Duodenal mucosa (tissue), 2 donors: ENCODE measurements at regions not wholly inside any gene's neighbourhood (a gene's known extent, or its start where the extent isn't known, plus 50 kb on each side); places are given as distances from the start of the nearest gene placed in this dataset.
"Not testable (repeated sequence)": the region's sequence is repeated elsewhere in the genome, so short reads cannot be mapped to it uniquely, and the experiment has no call there.

ENCODE experiments used
- H3K27ac ChIP-seq: one replicate; pipeline ENCODE4 v1.7.0; 2013; ENCODE audit warnings: low read depth, low read length
- H3K27me3 ChIP-seq, 2 donors: one replicate each; pipeline ENCODE4 v1.7.0; 2013; ENCODE audit warnings: low read length in 2 of 2, control low read depth in 1 of 2; ENCODE audit not compliant: insufficient read depth in 2 of 2, control insufficient read depth in 1 of 2
- H3K36me3 ChIP-seq, 2 donors: one replicate each; pipeline ENCODE4 v1.7.0; 2013; ENCODE audit warnings: low read length in 2 of 2, control low read depth in 1 of 2; ENCODE audit not compliant: insufficient read depth in 2 of 2, control insufficient read depth in 1 of 2
- H3K4me1 ChIP-seq, 2 donors: one replicate each; pipeline ENCODE4 v1.7.0; 2013; ENCODE audit warnings: low read length in 2 of 2, control low read depth in 1 of 2; ENCODE audit not compliant: insufficient read depth in 2 of 2, control insufficient read depth in 1 of 2
- H3K4me3 ChIP-seq, 2 donors: one replicate each; pipeline ENCODE4 v1.7.0; 2013; ENCODE audit warnings: low read length in 2 of 2, low read depth in 1 of 2
- H3K9ac ChIP-seq, 2 donors: one replicate each; pipeline ENCODE4 v1.7.0; 2013; ENCODE audit warnings: low read length in 2 of 2, low read depth in 1 of 2
- H3K9me3 ChIP-seq, 2 donors: one replicate each; pipeline ENCODE4 v1.7.0; 2013; ENCODE audit warnings: low read length in 2 of 2, control low read depth in 1 of 2; ENCODE audit not compliant: control insufficient read depth in 1 of 2

- Histone ChIP-seq H3K36me3 (no peaks in the 10 kb centered on the region), H3K9me3 (peaks cover 5 to 7% of the 10 kb centered on the region in 2 donors), H3K9ac (no peak overlapping the region), H3K4me1 (no peaks in the 10 kb centered on the region), H3K27me3 (no peaks in the 10 kb centered on the region), H3K4me3 (no peak overlapping the region), H3K27ac (no peak overlapping the region)
Observed at GRCh38 chr5:2542026-2542425, 209.5 kb downstream of the IRX2 start.

- Histone ChIP-seq H3K27me3 (no peaks in the 10 kb centered on the region), H3K9me3 (peaks cover 7 to 10% of the 10 kb centered on the region in 2 donors), H3K9ac (no peak overlapping the region), H3K27ac (no peak overlapping the region), H3K4me1 (no peaks in the 10 kb centered on the region), H3K36me3 (no peaks in the 10 kb centered on the region), H3K4me3 (no peak overlapping the region)
Observed at GRCh38 chr5:2538169-2538568, 213.3 kb downstream of the IRX2 start.

- Histone ChIP-seq H3K27ac (no peak overlapping the region), H3K36me3 (no peaks in the 10 kb centered on the region), H3K9ac (no peak overlapping the region), H3K9me3 (peaks cover 7 to 10% of the 10 kb centered on the region in 2 donors), H3K4me1 (no peaks in the 10 kb centered on the region), H3K4me3 (no peak overlapping the region), H3K27me3 (no peaks in the 10 kb centered on the region)
Observed at GRCh38 chr5:2537378-2538145, 213.9 kb downstream of the IRX2 start.

- H3K4me1 ChIP-seq, result no peaks in the 10 kb centered on the region
- H3K9ac ChIP-seq, result no peak overlapping the region
- no peaks in the 10 kb centered on the region for H3K27me3 ChIP-seq
- no peaks in the 10 kb centered on the region for H3K36me3 ChIP-seq
- H3K4me3 ChIP-seq, result no peak overlapping the region
- no peak overlapping the region for H3K27ac ChIP-seq
- peaks cover 10% of the 10 kb centered on the region in 2 donors for H3K9me3 ChIP-seq
Observed at GRCh38 chr5:2536632-2537377, 214.7 kb downstream of the IRX2 start.

- no peak overlapping the region for H3K9ac ChIP-seq
- H3K4me3 ChIP-seq, result no peak overlapping the region
- no peak overlapping the region for H3K27ac ChIP-seq
- H3K27me3 ChIP-seq, result no peaks in the 10 kb centered on the region
- H3K9me3 ChIP-seq, result peaks cover 5 to 16% of the 10 kb centered on the region in 2 donors
- H3K36me3 ChIP-seq, result no peaks in the 10 kb centered on the region
- H3K4me1 ChIP-seq, result no peaks in the 10 kb centered on the region
Observed at GRCh38 chr5:2534970-2535369, 216.5 kb downstream of the IRX2 start.

GRCh38 chr5:2534251-2534650, 217.2 kb downstream of the IRX2 start:
- Histone ChIP-seq H3K4me1 (no peaks in the 10 kb centered on the region), H3K9ac (no peak overlapping the region), H3K27me3 (no peaks in the 10 kb centered on the region), H3K9me3 (peaks cover 5 to 16% of the 10 kb centered on the region in 2 donors), H3K27ac (no peak overlapping the region), H3K36me3 (no peaks in the 10 kb centered on the region), H3K4me3 (no peak overlapping the region)

- H3K4me1 ChIP-seq, H3K27me3 ChIP-seq, H3K9ac ChIP-seq, H3K4me3 ChIP-seq, H3K27ac ChIP-seq, H3K36me3 ChIP-seq: not testable (repeated sequence)
- peaks cover 5 to 16% of the 10 kb centered on the region in 2 donors for H3K9me3 ChIP-seq
Observed at GRCh38 chr5:2533848-2534247, 217.6 kb downstream of the IRX2 start.

GRCh38 chr5:2532809-2533208, 218.7 kb downstream of the IRX2 start:
- Histone ChIP-seq H3K9me3 (peaks cover 5 to 16% of the 10 kb centered on the region in 2 donors), H3K27ac (no peak overlapping the region), H3K36me3 (no peaks in the 10 kb centered on the region), H3K4me3 (no peak overlapping the region), H3K27me3 (no peaks in the 10 kb centered on the region), H3K9ac (no peak overlapping the region), H3K4me1 (no peaks in the 10 kb centered on the region)

- H3K4me1 ChIP-seq, result no peaks in the 10 kb centered on the region
- no peak overlapping the region for H3K9ac ChIP-seq
- H3K27ac ChIP-seq, result no peak overlapping the region
- H3K27me3 ChIP-seq, result no peaks in the 10 kb centered on the region
- H3K4me3 ChIP-seq, result no peak overlapping the region
- peaks cover 5 to 20% of the 10 kb centered on the region in 2 donors for H3K9me3 ChIP-seq
- no peaks in the 10 kb centered on the region for H3K36me3 ChIP-seq
Observed at GRCh38 chr5:2531318-2531717, 220.2 kb downstream of the IRX2 start.

- peaks cover 5 to 24% of the 10 kb centered on the region in 2 donors for H3K9me3 ChIP-seq
- H3K9ac ChIP-seq, result no peak overlapping the region
- H3K36me3 ChIP-seq, result no peaks in the 10 kb centered on the region
- no peaks in the 10 kb centered on the region for H3K27me3 ChIP-seq
- no peaks in the 10 kb centered on the region for H3K4me1 ChIP-seq
- H3K4me3 ChIP-seq, result no peak overlapping the region
- H3K27ac ChIP-seq, result no peak overlapping the region
Observed at GRCh38 chr5:2530609-2531008, 220.9 kb downstream of the IRX2 start.
